Neural progenitor cell (in vitro differentiated cells): ENCODE measurements at regions not wholly inside any gene's neighbourhood (a gene's known extent, or its start where the extent isn't known, plus 50 kb on each side); places are given as distances from the start of the nearest gene placed in this dataset.

Experiments used
- EZH2 ChIP-seq: fragments of 200-600 bp; sonication (generic); IDR thresholded peaks from 2 replicates; pipeline ENCODE4 v1.6.1; 2017; ENCODE audit warnings: antibody characterized with exemption, mild to moderate bottlenecking, moderate library complexity
- EZH2phosphoT487 ChIP-seq: fragments of 200-600 bp; sonication (generic); IDR thresholded peaks from 2 replicates; pipeline ENCODE4 v1.6.1; 2017; ENCODE audit warnings: antibody characterized with exemption
- TF ChIP-seq, protein P1 (sequence below): fragments of 200-600 bp; sonication (generic); IDR thresholded peaks from 2 replicates; pipeline ENCODE4 v1.5.1; 2017; ENCODE audit warnings: antibody characterized with exemption, mild to moderate bottlenecking

DNA sequence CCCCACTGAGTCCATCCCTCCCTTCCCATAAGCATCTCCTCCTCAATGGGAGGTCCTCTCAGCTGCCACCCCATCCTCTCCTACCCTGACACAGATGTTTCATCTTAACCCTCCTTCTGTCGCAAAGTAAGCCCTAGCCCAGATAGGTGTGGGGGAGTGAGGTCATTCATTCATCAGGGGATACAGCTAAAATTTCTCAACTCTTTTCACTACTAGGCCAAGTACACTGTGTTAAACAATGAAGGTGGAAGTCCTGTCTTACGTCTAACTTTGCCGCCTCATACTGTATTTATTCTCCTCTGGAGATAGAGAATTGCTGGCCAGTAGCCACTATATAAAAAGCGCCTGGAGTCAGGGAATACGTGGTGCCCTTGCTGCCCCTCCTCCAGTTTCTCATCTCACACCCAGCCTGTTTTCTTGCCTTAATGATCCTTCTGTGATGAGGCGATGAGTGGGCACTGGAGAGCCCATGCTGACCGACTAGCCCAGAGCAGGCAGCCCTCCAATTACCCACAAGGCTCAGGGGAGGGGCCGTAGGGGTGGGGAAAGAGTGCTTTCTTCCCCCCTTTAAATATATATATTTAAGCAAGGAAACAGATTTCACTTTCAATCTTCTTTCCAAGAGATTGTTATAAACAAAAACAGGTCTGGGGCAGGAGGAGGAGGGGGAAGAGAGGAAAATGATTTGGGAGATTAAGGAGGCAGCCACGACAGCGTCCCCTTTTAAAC is 149.5 kb downstream of the PJA1 start:
- TF ChIP-seq, protein P1, sequence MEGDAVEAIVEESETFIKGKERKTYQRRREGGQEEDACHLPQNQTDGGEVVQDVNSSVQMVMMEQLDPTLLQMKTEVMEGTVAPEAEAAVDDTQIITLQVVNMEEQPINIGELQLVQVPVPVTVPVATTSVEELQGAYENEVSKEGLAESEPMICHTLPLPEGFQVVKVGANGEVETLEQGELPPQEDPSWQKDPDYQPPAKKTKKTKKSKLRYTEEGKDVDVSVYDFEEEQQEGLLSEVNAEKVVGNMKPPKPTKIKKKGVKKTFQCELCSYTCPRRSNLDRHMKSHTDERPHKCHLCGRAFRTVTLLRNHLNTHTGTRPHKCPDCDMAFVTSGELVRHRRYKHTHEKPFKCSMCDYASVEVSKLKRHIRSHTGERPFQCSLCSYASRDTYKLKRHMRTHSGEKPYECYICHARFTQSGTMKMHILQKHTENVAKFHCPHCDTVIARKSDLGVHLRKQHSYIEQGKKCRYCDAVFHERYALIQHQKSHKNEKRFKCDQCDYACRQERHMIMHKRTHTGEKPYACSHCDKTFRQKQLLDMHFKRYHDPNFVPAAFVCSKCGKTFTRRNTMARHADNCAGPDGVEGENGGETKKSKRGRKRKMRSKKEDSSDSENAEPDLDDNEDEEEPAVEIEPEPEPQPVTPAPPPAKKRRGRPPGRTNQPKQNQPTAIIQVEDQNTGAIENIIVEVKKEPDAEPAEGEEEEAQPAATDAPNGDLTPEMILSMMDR: no peak
- TF ChIP-seq EZH2phosphoT487 (no peak), EZH2 (no peak)
